GM21723 (cell line): ENCODE measurements at regions not wholly inside any gene's neighbourhood (a gene's known extent, or its start where the extent isn't known, plus 50 kb on each side); places are given as distances from the start of the nearest gene placed in this dataset.

Experiments
- ATAC-seq: cut with Tn5 transposase; IDR thresholded peaks from one replicate; pipeline ENCODE4 v1.9.1; 2021; ENCODE audit warnings: mild to moderate bottlenecking, moderate library complexity; ENCODE audit not compliant: unreplicated experiment

GRCh38 chr1:218670875-218671274 is 325.7 kb downstream of the TGFB2 start:
- ATAC-seq, result no peak

- no peak for ATAC-seq
Measured at GRCh38 chr1:218671573-218671972, 326.4 kb downstream of the TGFB2 start.

- ATAC-seq, result no peak
Measured at GRCh38 chr1:218673170-218673569, 328.0 kb downstream of the TGFB2 start.

GRCh38 chr1:218674280-218674773 is 329.2 kb downstream of the TGFB2 start:
- no peak for ATAC-seq

GRCh38 chr1:218677026-218677425 is 331.9 kb downstream of the TGFB2 start:
- ATAC-seq, result no peak

- no peak for ATAC-seq
Measured at GRCh38 chr1:218679391-218679790, 334.3 kb downstream of the TGFB2 start.

GRCh38 chr1:218679988-218680748 is 335.0 kb downstream of the TGFB2 start:
- no peak for ATAC-seq

- ATAC-seq, result no peak
Measured at GRCh38 chr1:218683242-218683641, 338.1 kb downstream of the TGFB2 start.

GRCh38 chr1:218686258-218686657 is 341.1 kb downstream of the TGFB2 start:
- no peak for ATAC-seq

GRCh38 chr1:218686761-218687160 is 341.6 kb downstream of the TGFB2 start:
- ATAC-seq, result no peak

- ATAC-seq, result no peak
Measured at GRCh38 chr1:218692808-218693207, 347.7 kb downstream of the TGFB2 start.

GRCh38 chr1:218693599-218693998 is 348.5 kb downstream of the TGFB2 start:
- no peak for ATAC-seq

- no peak for ATAC-seq
Measured at GRCh38 chr1:218694085-218694484, 348.9 kb downstream of the TGFB2 start.

- ATAC-seq, result no peak
Measured at GRCh38 chr1:218694636-218695035, 349.5 kb downstream of the TGFB2 start.

GRCh38 chr1:218695525-218695924 is 350.4 kb downstream of the TGFB2 start:
- no peak for ATAC-seq

- no peak for ATAC-seq
Measured at GRCh38 chr1:218698141-218698540, 353.0 kb downstream of the TGFB2 start.

GRCh38 chr1:218699421-218699820 is 354.3 kb downstream of the TGFB2 start:
- no peak for ATAC-seq

- no peak for ATAC-seq
Measured at GRCh38 chr1:218699865-218700264, 354.7 kb downstream of the TGFB2 start.

GRCh38 chr1:218700666-218701065 is 355.5 kb downstream of the TGFB2 start:
- ATAC-seq, result no peak

- no peak for ATAC-seq
Measured at GRCh38 chr1:218701131-218701530, 356.0 kb downstream of the TGFB2 start.

- no peak for ATAC-seq
Measured at GRCh38 chr1:218702775-218703174, 357.6 kb downstream of the TGFB2 start.

GRCh38 chr1:218703836-218704235 is 358.7 kb downstream of the TGFB2 start:
- ATAC-seq, result no peak

GRCh38 chr1:218705391-218705790 is 360.3 kb downstream of the TGFB2 start:
- ATAC-seq, result no peak
